ENCODE measurements at regions not wholly inside any gene's neighbourhood (a gene's known extent, or its start where the extent isn't known, plus 50 kb on each side); places are given as distances from the start of the nearest gene placed in this dataset.

- Mint-ChIP-seq H3K4me3 (ENCODE audit: unreplicated experiment) (no peak overlapping the region), H3K27me3 (ENCODE audit: low read depth) (peaks cover 4% of the 10 kb centered on the region), H3K27ac (ENCODE audit: unreplicated experiment) (no peak overlapping the region), H3K4me1 (ENCODE audit: low read depth) (peaks cover 35% of the 10 kb centered on the region), H3K36me3 (ENCODE audit: low read depth) (no peaks in the 10 kb centered on the region), H3K9me3 (ENCODE audit: low read depth) (no peaks in the 10 kb centered on the region)
- TF ChIP-seq CTCF (IDR thresholded peaks at IDR 0.05), result no peak
- no peak for DNase-seq (ENCODE audit: low spot score)
Measured at GRCh38 chr1:182120411-182121258, 59.1 kb upstream of the ZNF648 start.

- peak overlapping the region; percentile 32 for H3K27ac Mint-ChIP-seq (ENCODE audit: unreplicated experiment)
- DNase-seq (ENCODE audit: low spot score), result no peak
- TF ChIP-seq CTCF (IDR thresholded peaks at IDR 0.05), result no peak
- no peaks in the 10 kb centered on the region for H3K36me3 Mint-ChIP-seq (ENCODE audit: low read depth)
- H3K9me3 Mint-ChIP-seq (ENCODE audit: low read depth), result no peaks in the 10 kb centered on the region
- H3K4me3 Mint-ChIP-seq (ENCODE audit: unreplicated experiment), result no peak overlapping the region
- peaks cover 35% of the 10 kb centered on the region for H3K4me1 Mint-ChIP-seq (ENCODE audit: low read depth)
- H3K27me3 Mint-ChIP-seq (ENCODE audit: low read depth), result peaks cover 4% of the 10 kb centered on the region
Measured at GRCh38 chr1:182119631-182120030, 58.1 kb upstream of the ZNF648 start.

- H3K27ac Mint-ChIP-seq (ENCODE audit: unreplicated experiment), result no peak overlapping the region
- H3K36me3 Mint-ChIP-seq (ENCODE audit: low read depth), result no peaks in the 10 kb centered on the region
- TF ChIP-seq CTCF (IDR thresholded peaks at IDR 0.05), result no peak
- H3K27me3 Mint-ChIP-seq (ENCODE audit: low read depth), result peaks cover 7% of the 10 kb centered on the region
- peaks cover 40% of the 10 kb centered on the region for H3K4me1 Mint-ChIP-seq (ENCODE audit: low read depth)
- H3K4me3 Mint-ChIP-seq (ENCODE audit: unreplicated experiment), result no peak overlapping the region
- H3K9me3 Mint-ChIP-seq (ENCODE audit: low read depth), result no peaks in the 10 kb centered on the region
- DNase-seq (ENCODE audit: low spot score), result no peak
Measured at GRCh38 chr1:182118851-182119250, 57.3 kb upstream of the ZNF648 start.

- Mint-ChIP-seq H3K4me1 (ENCODE audit: low read depth) (peaks cover 5% of the 10 kb centered on the region), H3K36me3 (ENCODE audit: low read depth) (no peaks in the 10 kb centered on the region), H3K4me3 (ENCODE audit: unreplicated experiment) (no peak overlapping the region), H3K9me3 (ENCODE audit: low read depth) (no peaks in the 10 kb centered on the region), H3K27ac (ENCODE audit: unreplicated experiment) (no peak overlapping the region), H3K27me3 (ENCODE audit: low read depth) (peaks cover 17% of the 10 kb centered on the region)
- no peak for TF ChIP-seq CTCF (IDR thresholded peaks at IDR 0.05)
- DNase-seq (ENCODE audit: low spot score), result no peak
Measured at GRCh38 chr1:182114627-182115023, 53.1 kb upstream of the ZNF648 start.

- no peak for DNase-seq (ENCODE audit: low spot score)
- peaks cover 5% of the 10 kb centered on the region for H3K4me1 Mint-ChIP-seq (ENCODE audit: low read depth)
- H3K36me3 Mint-ChIP-seq (ENCODE audit: low read depth), result no peaks in the 10 kb centered on the region
- H3K9me3 Mint-ChIP-seq (ENCODE audit: low read depth), result no peaks in the 10 kb centered on the region
- no peak overlapping the region for H3K27ac Mint-ChIP-seq (ENCODE audit: unreplicated experiment)
- no peak for TF ChIP-seq CTCF (IDR thresholded peaks at IDR 0.05)
- H3K27me3 Mint-ChIP-seq (ENCODE audit: low read depth), result peaks cover 17% of the 10 kb centered on the region
- H3K4me3 Mint-ChIP-seq (ENCODE audit: unreplicated experiment), result no peak overlapping the region
Measured at GRCh38 chr1:182113879-182114626, 52.5 kb upstream of the ZNF648 start.
